ENCODE measurements at regions not wholly inside any gene's neighbourhood (a gene's known extent, or its start where the extent isn't known, plus 50 kb on each side); places are given as distances from the start of the nearest gene placed in this dataset.
"Not testable (repeated sequence)": the region's sequence is repeated elsewhere in the genome, so short reads cannot be mapped to it uniquely, and the experiment has no call there.

- DNase-seq, result no peak
These were observed 290.8 kb upstream of the MDGA2 start for GRCh38 chr14:47966076-47966810.

GRCh38 chr14:47961634-47962033 is 286.2 kb upstream of the MDGA2 start:
- no peak for DNase-seq

- no peak for DNase-seq
These were observed 284.3 kb upstream of the MDGA2 start for GRCh38 chr14:47959740-47960139.

DNA sequence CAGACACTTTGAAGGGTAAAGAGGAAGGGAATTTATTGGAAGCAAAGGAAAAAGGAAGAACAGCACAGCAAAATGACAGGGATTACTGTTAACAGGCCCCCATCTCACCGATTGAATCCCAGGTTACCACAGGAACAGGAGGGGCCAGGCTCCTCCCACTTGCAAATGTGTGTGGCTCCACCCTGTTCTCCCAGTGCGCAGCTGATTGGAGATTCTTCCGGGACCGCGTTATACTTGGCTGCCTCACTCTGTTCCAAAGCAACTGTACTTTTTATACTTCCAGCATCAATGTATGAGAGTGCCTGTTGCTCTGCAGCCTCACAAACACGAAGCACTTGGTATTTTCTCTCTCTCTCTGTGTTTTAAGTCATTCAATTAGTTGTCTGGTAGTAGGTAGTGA is 273.6 kb upstream of the MDGA2 start:
- DNase-seq, result no peak

DNA sequence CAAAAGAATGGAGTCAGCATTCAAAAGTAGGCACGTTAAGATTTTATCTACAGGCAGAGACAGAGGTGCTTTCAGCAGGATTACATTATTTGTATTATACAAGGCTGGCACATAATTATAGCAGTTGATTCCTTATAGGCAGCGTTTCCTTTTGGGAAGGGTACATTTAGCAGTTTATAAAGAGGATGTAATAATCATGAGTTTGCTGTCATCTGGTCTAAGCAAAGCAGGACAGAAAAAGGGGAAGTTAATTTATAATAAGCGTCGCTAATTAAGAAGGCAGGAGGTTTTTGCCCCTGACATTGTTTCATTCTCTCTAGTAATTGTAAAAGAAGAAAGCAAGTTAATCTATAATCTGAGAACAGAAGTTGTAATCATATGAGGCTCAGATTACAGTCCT is 259.9 kb upstream of the MDGA2 start:
- DNase-seq, result no peak

DNA sequence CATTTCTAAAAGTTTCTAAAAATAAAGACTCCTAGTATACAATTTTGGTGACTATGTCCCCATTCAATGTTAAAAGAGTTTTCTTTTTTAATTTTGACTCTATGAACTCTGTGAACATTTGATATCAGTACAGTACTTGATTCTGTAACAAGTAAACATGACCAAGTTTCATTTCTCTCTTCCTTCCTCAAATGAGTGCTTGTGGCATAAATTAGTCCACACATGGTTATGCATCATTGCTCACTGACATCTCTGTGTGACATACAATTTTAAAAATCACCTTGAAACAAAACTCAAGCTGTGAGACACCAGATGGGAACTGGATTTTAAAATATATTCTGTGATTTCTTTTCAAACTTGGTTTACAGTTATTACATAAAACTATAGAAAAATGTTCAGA is 253.9 kb upstream of the MDGA2 start:
- DNase-seq, result no peak

- no peak for DNase-seq
These were observed 245.7 kb upstream of the MDGA2 start for GRCh38 chr14:47921133-47921532.

- no peak for DNase-seq
These were observed 244.6 kb upstream of the MDGA2 start for GRCh38 chr14:47919997-47920396.

DNA sequence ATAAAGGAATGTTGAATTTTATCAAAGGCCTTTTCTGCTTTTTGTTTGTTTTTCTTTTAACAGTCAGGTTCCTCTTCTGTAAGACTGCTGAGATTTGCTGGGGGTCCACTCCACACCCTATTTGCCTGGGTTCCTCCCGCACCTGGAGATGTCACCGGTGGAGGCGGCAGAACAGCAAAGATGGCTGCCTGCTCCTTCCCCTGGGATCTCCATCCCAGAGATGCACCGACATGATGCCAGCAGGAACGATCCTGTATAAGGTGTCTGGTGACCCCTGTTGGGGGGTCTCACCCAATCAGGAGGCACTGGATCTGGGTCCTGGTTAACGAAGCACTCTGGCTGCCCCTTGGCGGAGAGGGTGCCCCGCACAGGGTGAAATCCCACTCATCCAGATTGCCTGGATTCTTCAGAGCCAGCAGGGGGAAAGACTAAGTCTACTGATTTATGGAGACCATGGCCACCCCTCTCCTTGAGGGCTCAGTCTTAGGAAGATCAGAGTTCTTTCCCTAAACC is 244.0 kb upstream of the MDGA2 start:
- no peak for DNase-seq

GRCh38 chr14:47917344-47917954 is 242.0 kb upstream of the MDGA2 start:
- DNase-seq, result peak; percentile 32 to 78

DNA sequence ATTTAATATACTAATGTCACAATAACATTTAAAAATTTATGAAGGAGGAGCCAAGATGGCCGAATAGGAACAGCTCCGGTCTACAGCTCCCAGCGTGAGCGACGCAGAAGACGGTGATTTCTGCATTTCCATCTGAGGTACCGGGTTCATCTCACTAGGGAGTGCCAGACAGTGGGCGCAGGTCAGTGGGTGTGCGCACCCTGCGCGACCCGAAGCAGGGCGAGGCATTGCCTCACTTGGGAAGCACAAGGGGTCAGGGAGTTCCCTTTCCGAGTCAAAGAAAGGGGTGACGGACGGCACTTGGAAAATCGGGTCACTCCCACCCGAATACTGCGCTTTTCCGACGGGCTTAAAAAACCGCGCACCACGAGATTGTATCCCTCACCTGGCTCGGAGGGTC is 225.7 kb upstream of the MDGA2 start:
- DNase-seq, result not testable (repeated sequence)

GRCh38 chr14:47899685-47900084 is 224.3 kb upstream of the MDGA2 start:
- no peak for DNase-seq

- DNase-seq, result no peak
These were observed 198.9 kb upstream of the MDGA2 start for GRCh38 chr14:47874350-47874749.

- no peak for DNase-seq
These were observed 197.2 kb upstream of the MDGA2 start for GRCh38 chr14:47872588-47872987.

DNA sequence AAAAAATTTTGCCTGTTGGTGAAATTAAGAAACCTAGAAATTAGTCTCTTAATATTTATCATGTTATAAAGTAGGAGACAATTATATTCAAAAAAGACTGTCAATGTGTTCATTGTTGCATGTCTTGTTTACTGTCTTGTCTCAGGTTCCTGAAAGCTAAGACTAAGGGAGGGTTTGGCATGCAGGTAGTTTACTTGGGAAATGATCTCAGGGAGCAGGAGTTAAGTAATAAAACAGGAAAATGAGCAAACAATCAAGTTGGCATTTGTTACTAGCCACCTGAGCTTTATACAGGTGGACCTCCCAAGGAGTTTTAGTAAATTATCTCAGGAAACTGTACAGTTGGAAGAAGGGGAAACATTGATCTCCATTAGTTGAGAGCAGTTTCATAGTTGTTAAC is 188.0 kb upstream of the MDGA2 start:
- DNase-seq, result no peak

DNA sequence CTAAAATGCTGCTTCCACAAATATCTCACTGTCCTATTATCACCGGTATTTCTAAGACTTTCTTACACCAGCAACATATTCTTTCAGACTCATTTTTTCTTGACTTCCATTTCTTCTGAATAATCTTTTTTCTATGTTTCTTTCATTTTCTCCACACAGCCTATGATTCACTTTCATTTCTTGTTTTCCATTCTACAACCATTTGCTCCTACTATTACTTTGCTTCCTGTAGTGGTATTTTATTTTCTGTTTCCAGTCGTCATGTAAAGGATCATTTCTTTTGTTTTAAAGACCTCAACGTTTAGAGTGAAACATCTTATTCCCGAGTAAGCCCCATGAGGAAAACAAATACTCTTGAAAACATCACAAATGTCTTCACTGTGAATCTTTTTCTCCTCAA is 182.2 kb upstream of the MDGA2 start:
- no peak for DNase-seq

- no peak for DNase-seq
These were observed 176.9 kb upstream of the MDGA2 start for GRCh38 chr14:47852278-47852677.

GRCh38 chr14:47846008-47846407 is 170.6 kb upstream of the MDGA2 start:
- no peak for DNase-seq

GRCh38 chr14:47843236-47843635 is 167.8 kb upstream of the MDGA2 start:
- DNase-seq, result no peak

DNA sequence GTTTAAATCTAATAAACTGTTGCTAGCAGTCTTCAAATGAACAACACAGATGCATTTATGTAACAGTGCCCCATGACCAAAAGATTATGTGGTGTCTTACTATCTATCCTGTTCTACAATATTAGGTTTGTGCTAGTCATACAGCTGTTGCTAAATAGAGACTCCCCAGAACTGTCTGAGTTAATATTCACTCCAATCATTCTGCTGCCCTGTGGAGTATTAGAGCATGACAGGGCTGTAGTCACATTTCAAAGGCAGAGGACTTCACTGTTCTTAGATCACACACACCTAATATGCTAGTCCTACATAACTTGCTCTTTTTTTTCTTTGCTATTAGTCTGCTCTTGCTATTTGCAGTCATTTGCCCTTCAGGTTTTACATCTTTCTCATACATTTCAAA is 157.6 kb upstream of the MDGA2 start:
- no peak for DNase-seq

GRCh38 chr14:47826809-47827208 is 151.4 kb upstream of the MDGA2 start:
- DNase-seq, result peak; percentile 5 to 19

GRCh38 chr14:47822326-47822725 is 146.9 kb upstream of the MDGA2 start:
- DNase-seq, result no peak

DNA sequence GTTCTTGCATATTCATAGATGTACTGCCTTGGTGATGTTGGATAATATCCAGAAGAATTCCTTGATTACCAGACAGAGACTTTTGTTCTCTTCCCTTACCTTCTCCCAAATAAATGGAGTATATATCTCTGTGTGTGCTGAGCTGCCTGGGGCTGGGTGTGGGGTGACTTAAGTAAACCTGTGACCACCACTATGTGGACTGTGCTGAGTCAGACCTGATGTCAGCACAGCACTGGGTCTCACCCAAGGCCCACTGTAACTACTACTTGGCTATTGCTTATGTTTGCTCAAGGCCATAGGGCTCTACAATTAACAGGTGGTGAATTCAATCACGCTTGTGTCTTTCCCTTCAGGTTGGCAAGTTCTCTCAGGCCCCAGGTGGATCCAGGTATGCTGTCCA is 145.7 kb upstream of the MDGA2 start:
- no peak for DNase-seq

DNA sequence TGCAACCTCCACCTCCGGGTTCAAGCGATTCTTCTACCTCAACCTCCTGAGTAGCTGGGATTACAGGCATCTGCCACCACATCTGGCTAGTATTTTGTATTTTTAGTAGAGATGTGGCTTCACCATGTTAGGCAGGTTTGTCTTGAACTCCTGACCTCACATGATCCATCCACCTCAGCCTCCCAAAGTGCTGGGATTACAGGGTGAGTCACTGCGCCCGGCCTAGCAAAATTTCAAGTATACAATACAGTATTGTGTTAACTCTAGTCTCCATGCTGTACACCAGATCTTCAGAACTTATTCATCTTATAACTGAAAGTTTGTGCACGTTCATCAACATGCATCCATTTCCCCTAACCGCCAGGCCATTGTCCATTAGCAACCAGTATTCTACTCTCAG is 115.1 kb upstream of the MDGA2 start:
- no peak for DNase-seq

- no peak for DNase-seq
These were observed 109.7 kb upstream of the MDGA2 start for GRCh38 chr14:47785058-47785457.

Measured in NCI-H524 (cell line).